IPS-NIHi7 (cell line): ENCODE measurements at regions not wholly inside any gene's neighbourhood (a gene's known extent, or its start where the extent isn't known, plus 50 kb on each side); places are given as distances from the start of the nearest gene placed in this dataset.

Experiments used
- DNase-seq: peaks from one replicate; pipeline ENCODE4 v3.0.0; 2012; ENCODE audit warnings: mixed read lengths; ENCODE audit errors: extremely low spot score

DNA sequence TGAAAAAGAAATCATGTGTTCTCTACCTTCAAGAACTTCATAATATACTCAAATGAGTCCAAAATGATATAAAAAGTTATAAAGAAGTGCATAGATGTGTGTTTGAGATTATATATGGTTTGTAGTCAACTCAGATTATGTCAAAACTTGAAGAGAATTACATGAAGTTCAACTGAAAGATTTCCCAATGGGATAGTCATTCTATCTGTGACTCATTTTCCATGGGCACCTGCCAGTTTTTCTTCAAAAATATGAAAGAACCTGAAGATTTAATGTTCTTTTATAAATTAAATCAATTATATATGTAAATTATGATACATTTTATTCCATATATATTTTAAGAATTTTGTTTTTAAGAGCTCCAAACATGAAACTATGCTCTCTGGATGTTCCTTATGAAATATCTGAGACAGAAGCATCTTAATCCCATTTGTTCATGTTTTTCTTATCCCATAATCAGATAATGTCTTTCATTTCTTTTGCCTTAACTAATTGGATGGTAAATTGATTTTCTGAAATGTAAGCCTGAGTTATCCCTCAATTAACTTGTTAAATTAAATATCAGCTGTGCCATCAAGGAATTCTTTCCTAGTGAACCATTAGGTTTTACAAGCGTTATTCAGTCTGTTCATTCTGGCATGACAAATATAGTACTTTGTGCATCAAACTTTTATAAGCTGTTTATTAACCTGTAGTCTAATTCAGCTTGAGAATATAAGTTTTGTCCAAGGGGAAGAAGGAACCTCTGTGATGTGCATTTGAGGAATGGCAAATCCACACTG is 387.1 kb downstream of the IPMK start:
- no peak for DNase-seq

DNA sequence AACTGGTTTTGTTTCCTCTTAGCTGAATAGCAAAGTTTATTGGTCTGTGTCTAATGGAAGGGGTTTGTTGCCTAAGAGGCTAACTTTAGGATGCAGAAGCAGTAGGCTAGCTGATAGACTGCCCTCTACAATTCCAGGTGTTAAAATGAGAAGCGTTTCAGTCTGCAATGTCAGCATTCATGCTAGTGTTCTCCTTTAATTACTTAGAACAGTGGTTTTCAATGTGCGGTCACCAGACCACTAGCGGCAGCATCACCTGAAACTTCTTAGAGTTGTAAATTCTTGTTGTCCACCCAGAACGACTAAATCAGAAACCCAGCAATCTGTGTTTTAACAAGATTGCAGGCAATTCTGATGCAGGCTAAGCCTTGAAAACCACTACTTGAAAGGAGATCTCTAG is 392.9 kb downstream of the IPMK start:
- no peak for DNase-seq

DNA sequence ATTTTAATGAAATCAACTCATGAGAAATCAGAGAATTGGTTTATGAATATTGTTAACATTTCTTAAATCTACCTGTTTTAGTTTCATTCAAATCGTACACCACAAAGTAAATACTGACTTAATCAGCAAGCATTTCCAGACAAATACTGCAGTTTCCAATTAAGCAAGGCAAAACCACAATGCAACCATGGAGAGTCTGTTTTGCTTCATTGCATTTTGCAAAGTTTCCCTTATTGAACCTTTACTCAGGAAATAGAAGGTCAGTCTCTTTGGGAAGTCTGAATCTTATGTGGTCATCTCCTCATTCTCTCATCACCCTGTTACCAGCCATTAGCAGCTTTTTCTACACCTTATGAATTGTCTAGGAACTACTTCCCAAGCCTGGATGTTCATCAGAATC is 400.5 kb downstream of the IPMK start:
- DNase-seq = no peak

GRCh38 chr10:57864765-57865680 is 402.7 kb downstream of the IPMK start:
- DNase-seq = no peak

DNA sequence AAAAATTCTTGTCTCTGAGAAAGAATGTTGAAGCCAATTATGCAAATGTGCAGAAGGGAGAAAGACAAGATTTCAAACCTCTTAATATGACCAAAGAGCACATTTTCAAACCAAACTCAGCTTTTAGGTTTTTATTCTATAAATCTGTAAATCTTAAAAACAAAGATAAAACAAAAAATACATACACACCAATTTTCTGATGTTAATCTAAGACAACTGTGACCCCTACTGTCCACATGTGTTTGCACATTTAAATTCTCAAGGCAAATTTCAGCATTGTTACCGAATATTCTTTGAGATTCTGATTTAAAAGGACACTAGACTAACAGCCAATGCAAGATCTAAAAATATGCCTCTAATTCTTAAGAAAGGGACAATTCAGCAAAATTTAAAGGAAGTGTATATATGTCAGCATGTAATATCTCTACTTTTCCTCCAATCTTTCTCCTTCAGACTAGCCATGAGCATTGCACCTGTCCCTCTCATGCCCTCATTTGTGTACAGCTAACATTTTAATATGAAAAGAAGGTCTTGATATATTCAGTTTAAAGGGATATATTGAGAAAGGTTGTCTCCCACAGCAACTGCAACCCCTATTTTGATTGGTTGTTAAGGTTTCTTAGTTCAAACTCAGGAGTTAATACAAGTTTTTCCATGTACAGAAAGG is 417.9 kb downstream of the IPMK start:
- DNase-seq = no peak

DNA sequence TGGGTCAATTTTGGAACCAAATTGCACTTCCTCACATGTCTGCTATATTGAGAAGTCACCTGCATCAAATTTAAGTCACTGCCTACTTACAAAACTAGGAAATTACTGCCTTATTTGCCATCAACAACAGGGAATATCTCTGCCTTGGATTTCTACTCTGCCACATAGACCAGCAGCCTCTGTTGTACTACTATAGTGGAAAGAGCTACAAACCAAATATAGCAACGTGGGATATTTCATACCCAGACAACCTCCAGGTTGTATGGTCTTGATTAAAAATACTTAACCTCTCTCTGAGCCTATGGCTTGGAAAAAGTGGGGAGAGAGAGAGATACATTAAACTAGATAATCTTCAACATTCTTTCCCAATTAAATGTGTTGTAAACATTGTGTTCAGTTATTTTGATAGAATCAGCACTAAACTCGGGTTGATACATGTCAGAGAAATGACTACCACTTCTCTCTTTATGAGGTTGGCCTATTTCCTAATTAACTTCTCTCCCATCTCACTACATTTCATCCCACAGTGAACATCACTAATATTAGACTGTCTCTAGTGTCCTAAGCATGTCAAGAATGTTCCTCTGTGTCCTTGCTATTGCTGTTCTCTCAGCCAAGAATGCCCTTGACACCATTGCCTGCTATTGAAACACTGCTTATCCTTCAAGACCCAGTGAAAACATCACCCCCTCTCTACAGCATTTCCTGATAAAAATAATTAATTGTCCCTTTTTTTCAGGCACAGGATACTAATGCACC is 421.2 kb downstream of the IPMK start:
- no peak for DNase-seq

- no peak for DNase-seq
These were observed 423.2 kb downstream of the IPMK start for GRCh38 chr10:57844387-57844998.

GRCh38 chr10:57830877-57831560 is 436.7 kb downstream of the IPMK start:
- DNase-seq = no peak

DNA sequence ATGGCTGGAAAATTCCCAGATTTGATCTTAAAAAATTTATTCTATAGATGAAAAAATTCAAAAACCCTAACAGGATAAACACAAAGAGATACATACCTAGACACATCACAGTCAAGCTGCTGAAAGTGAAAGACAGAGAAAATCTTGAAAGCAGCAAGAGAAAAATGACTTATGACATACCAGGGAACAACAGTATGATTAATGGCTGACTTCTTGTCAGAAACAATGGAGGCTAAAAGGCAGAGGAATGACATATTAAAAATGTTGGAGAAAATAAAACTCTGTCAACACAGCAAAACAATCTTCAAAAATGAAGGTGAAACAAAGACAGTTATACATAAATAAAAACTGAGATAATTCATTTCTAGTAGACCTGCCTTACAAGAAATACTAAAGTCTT is 442.7 kb downstream of the IPMK start:
- no peak for DNase-seq

- DNase-seq = no peak
These were observed 444.3 kb downstream of the IPMK start for GRCh38 chr10:57823398-57823797.

- DNase-seq = no peak
These were observed 444.7 kb downstream of the IPMK start for GRCh38 chr10:57822965-57823364.

- no peak for DNase-seq
These were observed 449.2 kb downstream of the IPMK start for GRCh38 chr10:57818522-57818921.

- no peak for DNase-seq
These were observed 450.0 kb downstream of the IPMK start for GRCh38 chr10:57817741-57818140.

DNA sequence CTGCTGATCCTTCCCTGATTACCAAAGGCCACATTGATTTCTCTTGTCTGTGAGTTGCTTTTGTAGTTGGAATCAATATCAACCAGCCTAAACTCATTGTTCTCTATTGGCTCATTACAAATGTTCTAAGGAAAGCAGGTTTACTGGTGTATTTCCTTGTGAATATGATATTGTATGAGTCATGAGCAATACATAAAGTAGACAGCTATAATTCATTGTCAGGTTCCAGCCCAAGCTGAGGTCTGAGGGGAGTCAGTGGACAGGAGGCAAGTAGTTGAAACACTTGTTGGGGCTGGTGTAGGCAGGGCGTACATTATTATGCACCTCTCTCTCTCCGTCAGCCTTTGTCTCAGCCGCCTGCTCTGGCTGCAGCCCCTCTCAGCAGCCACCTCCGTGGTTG is 451.7 kb downstream of the IPMK start:
- DNase-seq = no peak

DNA sequence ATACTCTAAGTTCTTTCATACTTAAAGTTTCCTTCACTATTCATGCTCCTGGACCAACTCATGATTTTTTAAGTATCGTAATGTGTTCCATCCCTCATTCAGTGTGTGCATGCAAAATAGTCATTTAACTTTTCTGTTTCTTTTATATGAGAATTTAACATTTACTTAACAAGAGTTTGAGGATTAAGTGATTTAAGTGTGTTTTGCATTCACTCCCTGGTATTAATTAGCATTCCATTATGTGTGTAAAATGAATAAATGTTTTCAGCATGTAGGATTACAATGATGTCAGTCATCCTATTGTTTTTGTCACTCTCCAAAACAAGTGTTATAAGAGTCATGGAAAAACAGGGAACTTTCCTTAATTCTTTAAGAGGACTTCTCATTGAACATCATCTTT is 457.7 kb downstream of the IPMK start:
- no peak for DNase-seq

DNA sequence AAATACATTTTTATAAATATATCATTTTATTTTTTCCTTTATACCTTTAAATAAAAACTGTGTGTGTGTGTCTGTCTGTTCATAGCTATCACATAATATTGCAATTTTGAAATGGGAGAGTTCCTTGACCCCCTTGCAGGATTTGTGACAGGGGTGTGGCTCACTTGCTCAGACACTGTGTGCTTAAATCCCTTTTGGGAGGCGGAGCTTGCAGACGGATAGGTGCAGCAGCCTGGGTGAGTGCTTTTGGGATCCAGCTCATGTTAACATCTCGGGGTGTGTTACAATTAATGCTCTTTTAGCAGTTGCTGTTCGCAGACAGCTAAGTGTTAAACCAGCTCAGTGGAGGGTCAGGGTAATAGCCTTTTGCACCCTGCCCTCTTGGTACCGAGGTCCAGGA is 459.8 kb downstream of the IPMK start:
- DNase-seq = no peak

DNA sequence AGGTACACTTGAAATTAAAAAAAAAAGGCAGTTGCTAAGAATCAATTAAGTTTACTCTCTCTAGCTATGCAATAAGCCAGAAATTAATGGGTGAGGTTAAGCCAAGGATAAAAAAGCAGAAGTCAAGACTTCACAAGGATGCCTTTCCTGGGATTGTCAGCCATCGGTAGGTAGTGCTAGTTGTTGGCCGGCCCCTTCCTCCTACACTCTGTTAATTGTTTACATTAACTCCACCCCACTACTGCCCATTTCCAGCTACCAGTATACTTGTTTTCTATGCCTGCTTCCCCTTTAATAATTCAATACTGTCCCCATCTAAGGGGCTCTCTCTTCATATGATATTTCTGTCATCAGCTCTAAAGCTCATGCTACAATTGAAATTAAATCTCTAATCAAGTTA is 461.0 kb downstream of the IPMK start:
- no peak for DNase-seq

DNA sequence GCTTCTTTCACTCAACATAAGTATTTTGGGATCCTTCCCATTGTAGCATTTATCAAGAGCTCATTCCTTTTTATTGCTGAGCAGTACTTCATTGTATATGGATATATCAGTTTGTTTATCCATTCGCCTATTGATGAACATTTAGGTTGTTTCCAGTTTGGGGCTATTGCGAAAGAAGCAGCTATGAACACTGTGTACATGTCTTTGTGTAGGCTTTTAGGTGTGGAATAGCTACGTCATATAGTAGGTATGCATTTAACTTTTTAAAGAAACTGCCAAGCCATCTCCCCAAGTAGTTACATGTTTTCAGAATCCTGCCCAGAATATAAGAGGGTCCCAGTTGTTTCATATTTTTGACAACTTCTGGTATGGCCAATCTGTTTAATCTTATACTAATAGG is 468.1 kb downstream of the IPMK start:
- no peak for DNase-seq

DNA sequence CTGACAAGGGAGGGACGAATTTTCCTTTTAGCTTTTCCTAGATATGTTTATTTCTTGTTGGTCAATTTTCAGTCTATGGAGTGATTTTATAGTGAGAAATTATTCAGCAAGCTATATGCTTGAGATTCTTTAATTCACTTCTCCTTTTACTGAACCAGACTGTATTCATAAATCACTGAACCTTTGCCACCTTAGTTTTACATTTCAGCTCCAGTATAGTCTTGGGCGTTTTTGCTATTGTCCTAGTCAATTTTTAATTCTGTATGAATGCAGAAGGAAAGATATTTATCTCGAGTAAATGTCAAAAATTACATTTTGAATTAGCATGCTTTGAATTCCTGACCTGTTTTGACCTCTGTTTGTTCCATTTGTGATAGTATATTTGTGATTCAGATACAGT is 468.9 kb downstream of the IPMK start:
- no peak for DNase-seq

DNA sequence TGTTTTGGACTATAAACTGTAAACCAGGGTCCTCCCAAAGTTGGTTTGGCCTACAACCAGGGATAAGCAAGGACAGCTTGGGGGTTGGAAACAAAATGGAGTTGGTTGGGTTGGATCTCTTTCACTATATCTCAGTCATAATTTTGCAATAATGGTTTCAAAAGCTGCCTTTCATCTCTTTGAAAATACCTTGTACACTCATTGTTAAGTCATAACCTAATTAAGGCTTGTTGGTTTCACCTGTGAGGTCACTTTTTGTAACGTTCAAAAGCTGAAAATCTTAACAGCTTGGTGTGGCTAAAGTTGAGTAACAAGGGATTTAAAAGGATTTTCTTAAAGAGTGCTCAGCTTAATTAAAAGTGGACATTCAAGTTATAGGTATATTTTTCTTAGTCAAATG is 476.1 kb downstream of the IPMK start:
- no peak for DNase-seq

- DNase-seq = no peak
These were observed 477.0 kb downstream of the IPMK start for GRCh38 chr10:57790703-57791102.
